A204.1 (cell line): ENCODE measurements at regions not wholly inside any gene's neighbourhood (a gene's known extent, or its start where the extent isn't known, plus 50 kb on each side); places are given as distances from the start of the nearest gene placed in this dataset.

Experiments used
- FAIRE-seq: peaks from 2 replicates; lab custom pipeline; 2012; peaks lifted over from hg19 to GRCh38; lab: Jason Lieb, UNC

DNA sequence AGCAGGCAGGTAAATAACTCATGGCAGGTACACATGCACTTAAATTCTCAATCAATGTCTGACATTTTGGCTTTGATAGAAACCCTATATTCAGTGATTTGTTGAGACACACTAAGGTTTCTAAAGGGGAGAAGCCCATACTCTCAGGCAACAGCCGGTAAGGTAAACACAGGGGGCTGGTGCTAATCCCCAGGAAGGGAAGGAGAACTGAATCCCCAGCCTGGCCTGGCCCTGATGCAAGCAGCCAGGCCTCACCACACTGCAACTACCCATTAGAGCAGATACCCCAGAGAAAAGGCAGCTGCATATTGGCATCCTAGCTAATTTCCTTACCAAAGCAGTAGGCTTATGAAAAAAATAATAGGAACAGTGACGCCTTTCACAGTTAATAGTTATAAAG, 116.5 kb upstream of the LRRC7 start:
- FAIRE-seq: no peak

GRCh38 chr1:69455718-69456117, 112.0 kb upstream of the LRRC7 start:
- FAIRE-seq: no peak

DNA sequence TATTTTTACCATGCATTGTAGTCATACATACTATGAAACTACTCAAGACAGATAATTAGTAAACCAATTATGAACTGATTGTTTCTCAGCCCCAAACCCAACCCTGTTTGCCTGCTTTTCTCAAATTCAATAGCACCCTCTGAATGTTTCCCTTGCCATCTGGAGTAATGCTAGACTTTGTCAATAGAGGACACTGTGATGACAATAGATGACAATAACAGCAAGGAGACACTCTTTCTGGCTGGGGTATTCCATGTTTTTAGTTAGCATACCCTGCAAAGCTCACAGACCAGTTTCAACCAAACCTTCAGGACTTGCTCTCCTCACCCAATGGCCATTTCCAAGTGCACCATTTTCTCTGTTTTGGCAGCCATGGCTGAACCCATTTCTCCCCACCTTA, 108.5 kb upstream of the LRRC7 start:
- no peak for FAIRE-seq

GRCh38 chr1:69475021-69475420, 92.7 kb upstream of the LRRC7 start:
- FAIRE-seq: no peak

- FAIRE-seq: no peak
Observed at GRCh38 chr1:69479734-69480133, 88.0 kb upstream of the LRRC7 start.

- no peak for FAIRE-seq
Observed at GRCh38 chr1:69483246-69483645, 84.5 kb upstream of the LRRC7 start.

DNA sequence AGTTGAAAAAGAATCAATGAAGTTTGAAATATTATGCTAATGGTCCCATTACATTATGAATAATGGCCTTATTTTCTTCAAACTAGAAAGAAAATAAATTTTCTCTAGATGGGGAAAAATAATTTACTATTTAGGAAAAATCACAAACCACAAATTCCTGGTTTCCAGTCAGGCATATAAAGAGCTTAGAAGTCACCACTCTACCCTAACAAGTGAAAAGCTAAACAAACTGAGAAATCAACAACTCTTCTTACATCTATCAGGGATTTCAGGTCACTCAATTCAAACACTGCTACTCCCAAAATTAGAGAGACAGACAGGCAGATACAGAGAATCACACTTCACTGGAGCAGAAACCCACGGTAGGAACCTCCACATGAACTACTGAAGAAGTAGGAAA, 82.1 kb upstream of the LRRC7 start:
- FAIRE-seq: no peak

DNA sequence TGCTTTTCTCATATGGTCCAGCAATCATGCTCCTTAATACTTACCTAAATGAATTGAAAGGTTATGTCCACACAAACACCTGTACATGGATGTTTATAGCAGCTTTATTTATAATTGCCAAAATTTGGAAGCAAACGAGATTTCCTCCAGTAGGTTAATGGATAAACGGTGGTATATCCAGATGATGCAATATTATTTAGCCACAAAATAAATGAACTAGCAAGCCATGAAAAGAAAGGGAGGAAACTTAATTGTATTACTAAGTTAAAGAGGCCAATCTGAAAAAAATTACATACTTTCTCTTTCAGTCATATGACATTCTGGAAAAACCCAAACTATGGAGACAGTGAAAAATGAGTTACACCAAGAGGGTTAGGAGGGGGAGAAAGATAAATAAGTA, 76.3 kb upstream of the LRRC7 start:
- no peak for FAIRE-seq

DNA sequence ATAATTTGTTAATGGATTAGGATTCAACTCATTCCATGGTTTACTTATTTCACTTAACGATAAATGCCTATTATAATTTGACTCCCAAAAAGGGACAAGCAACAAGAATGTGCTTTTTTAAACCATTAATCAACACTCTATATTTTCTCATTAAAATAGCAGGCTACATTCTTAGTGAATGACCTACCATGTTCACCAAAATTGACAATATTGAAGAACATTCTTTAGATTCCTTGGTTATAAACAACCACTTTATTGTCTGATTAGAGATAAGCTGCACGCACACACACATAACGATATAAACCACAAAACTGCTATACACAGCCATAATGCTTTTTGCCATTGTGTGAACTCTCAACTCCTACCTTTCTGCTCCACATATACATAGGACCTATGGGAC, 75.4 kb upstream of the LRRC7 start:
- no peak for FAIRE-seq

GRCh38 chr1:69494221-69494620, 73.5 kb upstream of the LRRC7 start:
- no peak for FAIRE-seq

GRCh38 chr1:69497441-69498221, 70.1 kb upstream of the LRRC7 start:
- FAIRE-seq: no peak

DNA sequence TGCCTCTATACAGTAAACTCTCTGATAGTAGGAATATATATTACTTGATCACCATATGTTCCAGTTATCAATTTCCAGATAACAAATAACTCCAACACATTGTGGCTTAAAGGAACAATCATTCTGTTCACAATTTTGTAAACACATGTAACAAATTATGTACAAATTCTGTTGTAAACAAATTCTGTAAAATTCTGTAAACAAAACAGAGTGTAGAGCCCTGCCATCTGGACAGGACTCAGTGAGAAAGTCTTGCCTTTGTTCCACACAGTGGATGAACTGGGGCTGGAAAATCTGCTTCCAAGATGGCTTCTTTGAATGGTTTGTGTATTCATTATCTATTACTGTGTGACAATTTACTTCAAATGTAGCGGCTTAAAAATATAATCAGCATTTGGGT, 69.0 kb upstream of the LRRC7 start:
- no peak for FAIRE-seq

GRCh38 chr1:69499203-69499803, 68.4 kb upstream of the LRRC7 start:
- no peak for FAIRE-seq

- FAIRE-seq: no peak
Observed at GRCh38 chr1:69502991-69503390, 64.7 kb upstream of the LRRC7 start.

- no peak for FAIRE-seq
Observed at GRCh38 chr1:69504730-69505252, 62.9 kb upstream of the LRRC7 start.

GRCh38 chr1:69506311-69506710, 61.4 kb upstream of the LRRC7 start:
- no peak for FAIRE-seq

- no peak for FAIRE-seq
Observed at GRCh38 chr1:69506721-69507120, 61.0 kb upstream of the LRRC7 start.

- FAIRE-seq: no peak
Observed at GRCh38 chr1:69510026-69510425, 57.7 kb upstream of the LRRC7 start.

- no peak for FAIRE-seq
Observed at GRCh38 chr1:69511426-69512192, 56.1 kb upstream of the LRRC7 start.

GRCh38 chr1:69513601-69514000, 54.1 kb upstream of the LRRC7 start:
- FAIRE-seq: no peak
